ENCODE measurements at regions not wholly inside any gene's neighbourhood (a gene's known extent, or its start where the extent isn't known, plus 50 kb on each side); places are given as distances from the start of the nearest gene placed in this dataset.

DNA sequence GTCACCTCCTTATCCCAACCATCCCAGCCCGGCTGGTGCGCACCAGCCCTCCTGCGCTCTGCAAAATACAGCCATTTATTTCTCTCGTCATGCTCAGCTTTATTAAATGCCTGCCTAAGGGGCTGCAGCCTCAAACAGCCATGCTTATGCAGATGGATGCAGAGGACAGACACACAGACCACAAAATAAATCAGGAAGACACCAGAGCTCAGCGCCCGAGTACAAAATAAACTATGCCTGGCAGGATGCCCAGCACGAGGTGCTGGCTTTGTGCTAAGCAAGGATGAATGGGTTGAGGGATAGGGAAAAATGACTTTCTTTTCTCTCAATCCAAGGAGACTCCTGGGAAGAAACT, 70.5 kb downstream of the RPUSD4 start:
- DNase-seq (ENCODE audit: low read depth) = no peak
- no peak for FAIRE-seq
- Histone ChIP-seq H3K36me3 (ENCODE audit: control insufficient read depth, insufficient read depth, low read length) (no peaks in the 10 kb centered on the region), H3K27me3 (ENCODE audit: control insufficient read depth, insufficient read depth, low read length) (peaks cover 16% of the 10 kb centered on the region), H3K4me3 (ENCODE audit: low read depth, low read length) (no peak overlapping the region)
- TF ChIP-seq, protein P1, sequence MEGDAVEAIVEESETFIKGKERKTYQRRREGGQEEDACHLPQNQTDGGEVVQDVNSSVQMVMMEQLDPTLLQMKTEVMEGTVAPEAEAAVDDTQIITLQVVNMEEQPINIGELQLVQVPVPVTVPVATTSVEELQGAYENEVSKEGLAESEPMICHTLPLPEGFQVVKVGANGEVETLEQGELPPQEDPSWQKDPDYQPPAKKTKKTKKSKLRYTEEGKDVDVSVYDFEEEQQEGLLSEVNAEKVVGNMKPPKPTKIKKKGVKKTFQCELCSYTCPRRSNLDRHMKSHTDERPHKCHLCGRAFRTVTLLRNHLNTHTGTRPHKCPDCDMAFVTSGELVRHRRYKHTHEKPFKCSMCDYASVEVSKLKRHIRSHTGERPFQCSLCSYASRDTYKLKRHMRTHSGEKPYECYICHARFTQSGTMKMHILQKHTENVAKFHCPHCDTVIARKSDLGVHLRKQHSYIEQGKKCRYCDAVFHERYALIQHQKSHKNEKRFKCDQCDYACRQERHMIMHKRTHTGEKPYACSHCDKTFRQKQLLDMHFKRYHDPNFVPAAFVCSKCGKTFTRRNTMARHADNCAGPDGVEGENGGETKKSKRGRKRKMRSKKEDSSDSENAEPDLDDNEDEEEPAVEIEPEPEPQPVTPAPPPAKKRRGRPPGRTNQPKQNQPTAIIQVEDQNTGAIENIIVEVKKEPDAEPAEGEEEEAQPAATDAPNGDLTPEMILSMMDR (IDR thresholded peaks at IDR 0.05; ENCODE audit: insufficient read depth, low read length, severe bottlenecking) = no peak

DNA sequence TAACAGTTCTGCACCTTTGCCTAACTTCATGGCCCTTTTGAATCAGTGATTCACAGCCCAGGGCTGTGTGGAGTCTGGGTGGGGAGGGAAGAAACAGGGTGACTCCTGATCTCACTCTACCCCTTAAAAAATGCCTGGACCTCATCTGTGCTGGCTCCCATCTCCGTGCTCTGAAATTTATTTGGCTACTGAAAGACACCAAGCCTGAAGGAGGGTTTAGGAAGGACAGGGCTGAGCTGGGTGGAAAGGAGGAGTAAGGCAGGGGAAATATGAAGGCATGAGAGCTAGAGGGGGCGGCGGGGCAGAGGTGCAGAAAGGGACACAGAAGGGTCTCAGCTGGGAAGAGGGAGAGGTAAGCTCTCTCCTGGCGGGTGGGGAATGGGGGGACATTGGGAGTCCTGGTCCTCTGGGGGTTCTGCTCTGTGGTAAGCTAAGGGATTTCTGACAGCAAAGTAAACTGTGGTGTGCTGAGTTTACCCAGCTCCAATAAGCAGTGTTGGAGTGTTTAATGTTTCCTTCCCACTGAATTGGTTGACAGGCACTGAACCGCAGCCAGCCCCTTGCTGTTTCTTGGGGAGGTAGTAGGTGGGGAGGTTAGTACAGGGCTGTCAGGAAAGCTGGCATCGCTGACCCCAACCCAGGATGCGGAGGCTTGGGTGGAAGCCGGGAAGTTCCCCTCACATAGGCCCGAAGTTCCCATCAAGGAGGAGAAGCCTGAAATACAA, 71.1 kb downstream of the RPUSD4 start:
- TF ChIP-seq, protein P1 (IDR thresholded peaks at IDR 0.05; ENCODE audit: insufficient read depth, low read length, severe bottlenecking) = no peak

DNA sequence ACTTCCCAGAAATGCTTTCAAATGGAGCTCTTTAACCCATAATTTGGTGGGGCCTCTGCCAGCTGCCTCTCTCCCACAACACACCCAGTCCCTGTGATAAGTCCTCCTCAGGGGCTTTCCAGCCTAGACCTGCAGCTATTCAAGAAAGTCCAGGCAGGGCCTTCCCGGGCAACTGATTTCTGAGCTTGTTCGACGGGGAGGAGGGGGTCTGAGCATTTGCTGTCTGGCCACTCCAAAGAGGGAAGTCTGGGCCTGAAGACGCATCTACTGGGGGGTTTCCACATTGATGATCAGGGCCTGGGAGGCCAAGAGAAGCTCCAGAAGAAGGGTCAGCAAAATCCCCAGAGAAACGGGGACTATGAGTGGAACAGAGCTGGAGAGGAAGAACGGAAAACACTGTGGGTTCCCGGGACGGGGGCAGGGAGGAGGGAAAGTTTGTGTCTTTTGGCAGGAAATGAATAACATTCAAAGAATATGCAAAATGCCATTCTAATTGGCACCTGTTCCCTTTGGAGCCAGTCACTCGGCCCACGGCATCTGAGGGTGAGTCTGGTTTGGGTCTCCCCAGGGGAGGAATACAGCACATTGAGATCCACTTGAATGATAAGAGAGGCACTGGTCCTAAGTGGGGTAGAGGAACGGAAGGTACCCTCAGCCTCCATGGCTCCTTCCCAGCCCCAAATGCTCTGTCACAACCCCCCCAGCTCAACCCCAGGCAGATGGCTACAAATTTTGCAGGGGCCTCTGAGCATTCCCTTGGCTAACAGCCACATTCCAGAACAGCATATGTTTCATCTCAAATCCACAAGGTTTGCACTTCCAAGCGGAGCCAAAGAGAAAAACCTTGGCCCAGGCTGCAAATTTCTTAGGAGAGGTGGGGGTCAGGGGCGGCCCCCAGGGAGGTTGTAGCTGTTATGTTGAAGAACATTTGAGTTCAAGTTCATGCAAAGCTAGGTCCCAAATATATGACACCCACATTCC, 72.0 kb downstream of the RPUSD4 start:
- Histone ChIP-seq H3K27me3 (ENCODE audit: control insufficient read depth, insufficient read depth, low read length) (peaks cover 16% of the 10 kb centered on the region), H3K36me3 (ENCODE audit: control insufficient read depth, insufficient read depth, low read length) (no peaks in the 10 kb centered on the region), H3K4me3 (ENCODE audit: low read depth, low read length) (no peak overlapping the region)
- FAIRE-seq (no peak), DNase-seq (ENCODE audit: low read depth) (no peak)
- TF ChIP-seq, protein P1 (IDR thresholded peaks at IDR 0.05; ENCODE audit: insufficient read depth, low read length, severe bottlenecking) = no peak

More for the DNA sequence above, 71.1 kb downstream of the RPUSD4 start:
- Histone ChIP-seq H3K36me3 (ENCODE audit: control insufficient read depth, insufficient read depth, low read length) (no peaks in the 10 kb centered on the region), H3K4me3 (ENCODE audit: low read depth, low read length) (no peak overlapping the region), H3K27me3 (ENCODE audit: control insufficient read depth, insufficient read depth, low read length) (peaks cover 16% of the 10 kb centered on the region)
- DNase-seq (ENCODE audit: low read depth) = no peak
- no peak for FAIRE-seq

DNA sequence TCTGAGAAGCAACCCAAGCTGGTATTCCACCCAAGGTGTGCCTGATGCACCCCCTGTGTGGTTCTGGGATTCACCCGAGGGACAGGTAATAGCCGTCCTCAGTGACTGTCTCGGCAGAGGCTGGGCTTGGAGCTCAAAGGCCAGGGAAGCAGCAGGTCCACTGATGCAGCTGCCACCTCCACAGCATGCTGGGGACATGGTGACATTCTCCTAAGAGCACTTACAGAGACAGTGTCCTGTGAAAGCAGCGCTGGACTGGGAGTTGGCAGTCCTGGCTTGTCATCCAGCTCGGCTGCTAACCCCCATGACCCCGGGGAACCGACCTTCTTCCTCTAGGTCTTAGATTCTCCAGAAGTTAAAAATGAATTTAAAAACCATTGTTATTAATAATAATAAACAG, 72.8 kb downstream of the RPUSD4 start:
- TF ChIP-seq, protein P1 (IDR thresholded peaks at IDR 0.05; ENCODE audit: insufficient read depth, low read length, severe bottlenecking) = no peak
- Histone ChIP-seq H3K4me3 (ENCODE audit: low read depth, low read length) (no peak overlapping the region), H3K36me3 (ENCODE audit: control insufficient read depth, insufficient read depth, low read length) (no peaks in the 10 kb centered on the region), H3K27me3 (ENCODE audit: control insufficient read depth, insufficient read depth, low read length) (peaks cover 16% of the 10 kb centered on the region)
- DNase-seq (ENCODE audit: low read depth) (no peak), FAIRE-seq (no peak)

DNA sequence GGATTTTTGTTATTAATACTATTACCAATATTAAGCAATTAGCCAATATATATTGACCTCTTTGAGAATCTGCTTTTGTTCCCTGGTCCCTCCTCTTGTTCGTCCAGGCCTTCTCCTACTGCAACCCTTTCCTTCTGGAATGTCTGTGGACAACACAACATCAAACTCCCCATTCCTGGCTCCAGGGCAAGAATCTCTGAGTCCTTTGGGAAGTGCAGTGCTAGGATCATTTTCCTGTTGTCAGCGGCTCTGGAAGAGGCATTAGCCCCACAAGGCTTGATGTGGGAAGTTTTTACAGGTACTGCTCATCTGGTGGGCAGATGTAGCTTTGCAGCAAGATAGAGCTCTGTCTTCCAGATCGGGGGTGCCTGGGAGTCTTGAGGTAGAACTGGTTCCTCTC, 74.3 kb downstream of the RPUSD4 start:
- FAIRE-seq (no peak), DNase-seq (ENCODE audit: low read depth) (no peak)
- Histone ChIP-seq H3K27me3 (ENCODE audit: control insufficient read depth, insufficient read depth, low read length) (peaks cover 16% of the 10 kb centered on the region), H3K4me3 (ENCODE audit: low read depth, low read length) (no peak overlapping the region), H3K36me3 (ENCODE audit: control insufficient read depth, insufficient read depth, low read length) (no peaks in the 10 kb centered on the region)
- TF ChIP-seq, protein P1 (IDR thresholded peaks at IDR 0.05; ENCODE audit: insufficient read depth, low read length, severe bottlenecking) = no peak
